GM12892 (cell line): ENCODE measurements at regions not wholly inside any gene's neighbourhood (a gene's known extent, or its start where the extent isn't known, plus 50 kb on each side); places are given as distances from the start of the nearest gene placed in this dataset.

Experiments used
- DNase-seq: peaks from one replicate; pipeline ENCODE4 v3.0.0; 2011; ENCODE audit not compliant: insufficient read length
- FAIRE-seq: peaks from 2 replicates; lab custom pipeline; 2011; peaks lifted over from hg19 to GRCh38; lab: Jason Lieb, UNC
- POLR2A ChIP-seq: IDR thresholded peaks from 2 replicates; pipeline ENCODE4 v1.6.1; 2011; ENCODE audit warnings: low read depth, low read length, control low read depth
- POLR2AphosphoS5 ChIP-seq: IDR thresholded peaks from 2 replicates; pipeline ENCODE4 v1.6.1; 2011; ENCODE audit warnings: low read depth, low read length, control low read depth
- TAF1 ChIP-seq: IDR thresholded peaks from 2 replicates; pipeline ENCODE4 v1.6.1; 2011; ENCODE audit warnings: low read depth, mild to moderate bottlenecking, control low read depth, low read length, borderline replicate concordance

- no peak for TF ChIP-seq POLR2AphosphoS5
- no peak for TF ChIP-seq POLR2A
- TF ChIP-seq TAF1: no peak
- DNase-seq: no peak
- no peak for FAIRE-seq
These were observed 140.3 kb upstream of the TCF21 start for GRCh38 chr6:133748628-133749027.

- DNase-seq (no peak), FAIRE-seq (no peak)
- no peak for TF ChIP-seq POLR2A
- TF ChIP-seq POLR2AphosphoS5: no peak
- no peak for TF ChIP-seq TAF1
These were observed 139.5 kb upstream of the TCF21 start for GRCh38 chr6:133749427-133749826.

GRCh38 chr6:133752129-133752528 lies 136.8 kb upstream of the TCF21 start:
- no peak for DNase-seq
- TF ChIP-seq POLR2AphosphoS5 (no peak), TAF1 (no peak), POLR2A (no peak)

GRCh38 chr6:133753756-133754155 lies 135.2 kb upstream of the TCF21 start:
- TF ChIP-seq POLR2A (no peak), POLR2AphosphoS5 (no peak), TAF1 (no peak)
- no peak for FAIRE-seq
- DNase-seq: no peak

More at GRCh38 chr6:133752129-133752528, 136.8 kb upstream of the TCF21 start:
- FAIRE-seq: no peak

- no peak for FAIRE-seq
These were observed 134.6 kb upstream of the TCF21 start for GRCh38 chr6:133754298-133754697.

GRCh38 chr6:133756078-133756695 lies 132.7 kb upstream of the TCF21 start:
- FAIRE-seq (no peak), DNase-seq (no peak)
- no peak for TF ChIP-seq TAF1
- no peak for TF ChIP-seq POLR2A
- no peak for TF ChIP-seq POLR2AphosphoS5

More at GRCh38 chr6:133754298-133754697, 134.6 kb upstream of the TCF21 start:
- no peak for TF ChIP-seq POLR2A
- no peak for DNase-seq

- FAIRE-seq (no peak), DNase-seq (no peak)
- no peak for TF ChIP-seq POLR2A
- TF ChIP-seq TAF1: no peak
- no peak for TF ChIP-seq POLR2AphosphoS5
These were observed 131.6 kb upstream of the TCF21 start for GRCh38 chr6:133757335-133757734.

DNA sequence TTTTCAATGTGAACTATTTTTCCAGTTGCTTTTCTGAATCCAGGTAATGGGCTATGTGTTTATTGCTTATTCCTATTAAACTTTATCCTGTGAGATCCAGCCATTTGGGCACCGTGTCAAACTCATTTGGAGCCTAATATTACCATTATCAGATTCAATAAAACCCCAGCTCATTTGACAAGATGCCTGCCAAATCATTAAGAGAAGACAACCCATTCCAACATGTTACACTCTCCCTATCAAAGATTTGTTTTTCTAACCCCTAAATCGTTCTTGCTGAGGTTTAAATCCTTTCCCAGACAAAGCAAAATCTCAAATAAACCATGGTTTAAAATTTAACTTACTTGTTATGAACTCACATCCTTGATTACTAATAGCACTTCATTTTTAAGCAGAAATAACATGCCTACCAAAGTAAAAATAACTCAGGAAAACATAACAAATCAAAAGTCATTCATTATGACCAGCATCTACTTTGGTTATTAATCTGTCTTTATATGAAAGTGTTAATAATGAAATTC lies 130.0 kb upstream of the TCF21 start:
- FAIRE-seq: no peak
- TF ChIP-seq POLR2AphosphoS5 (no peak), TAF1 (no peak), POLR2A (no peak)
- DNase-seq: no peak

GRCh38 chr6:133759524-133759923 lies 129.4 kb upstream of the TCF21 start:
- FAIRE-seq: no peak
- TF ChIP-seq POLR2A (no peak), POLR2AphosphoS5 (no peak), TAF1 (no peak)
- DNase-seq: no peak

DNA sequence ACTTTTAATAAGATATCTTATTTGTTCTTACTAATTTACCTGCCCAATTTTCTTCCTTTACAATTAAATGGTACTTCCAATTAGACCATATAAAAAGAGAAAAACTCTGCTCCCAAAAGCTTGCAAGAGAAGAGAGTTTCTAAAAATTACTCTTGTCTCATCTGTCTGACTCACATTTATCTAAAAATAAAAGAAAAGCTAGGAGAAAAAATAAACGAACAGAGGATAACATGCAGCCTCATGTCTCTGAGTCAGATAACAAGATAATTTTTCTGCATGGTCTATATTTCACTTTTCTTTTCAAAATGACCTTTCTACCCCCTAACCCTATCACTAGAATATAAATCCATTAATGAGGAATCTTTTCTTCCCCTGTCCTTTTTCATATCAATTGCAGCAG lies 127.2 kb upstream of the TCF21 start:
- no peak for FAIRE-seq
- TF ChIP-seq TAF1 (no peak), POLR2AphosphoS5 (no peak), POLR2A (no peak)
- no peak for DNase-seq

DNA sequence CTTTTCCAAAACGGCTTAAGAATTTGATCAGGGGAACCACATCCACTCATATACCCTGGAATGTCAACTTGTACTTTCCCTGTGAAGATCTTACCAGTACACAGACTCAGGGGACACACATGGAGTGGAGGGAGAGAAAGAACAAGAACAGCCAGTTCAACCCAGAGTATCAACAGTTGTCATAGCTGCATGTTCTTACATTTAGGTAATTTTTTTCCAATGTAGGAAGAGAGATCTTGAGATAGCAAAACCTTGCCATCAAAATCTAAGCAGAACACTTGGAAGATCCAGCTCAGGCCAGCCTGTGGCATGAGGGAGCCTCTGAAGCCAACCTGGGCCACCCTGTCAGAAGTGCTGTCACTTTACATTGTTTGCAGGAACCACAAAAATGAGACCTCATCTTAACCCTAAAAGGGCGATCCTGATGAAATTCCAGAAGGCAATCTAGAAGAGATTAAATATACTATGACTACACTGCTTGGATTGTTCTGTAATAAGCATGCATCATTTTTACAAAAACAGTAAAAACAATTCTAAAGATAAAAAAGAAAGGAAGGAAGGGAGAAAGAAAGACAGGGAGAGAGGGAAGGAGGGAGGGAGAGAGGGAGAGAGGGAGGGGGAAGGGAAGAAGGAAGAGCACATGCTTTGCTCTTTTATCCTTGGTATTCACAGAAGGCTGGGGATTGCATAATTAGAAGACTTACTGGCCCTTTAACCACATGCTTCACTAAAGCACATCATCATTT lies 124.7 kb upstream of the TCF21 start:
- no peak for DNase-seq
- TF ChIP-seq POLR2A (no peak), POLR2AphosphoS5 (no peak), TAF1 (no peak)
- FAIRE-seq: no peak
